NCI-H2196 treated with DMSO at 0.1 percent for 48 hours (cell line): ENCODE measurements at regions not wholly inside any gene's neighbourhood (a gene's known extent, or its start where the extent isn't known, plus 50 kb on each side); places are given as distances from the start of the nearest gene placed in this dataset.

Experiments used
- DNase-seq: peaks from one replicate; lab custom pipeline; 2025; ENCODE audit not compliant: unreplicated experiment; lab: John Stamatoyannopoulos, UW

DNA sequence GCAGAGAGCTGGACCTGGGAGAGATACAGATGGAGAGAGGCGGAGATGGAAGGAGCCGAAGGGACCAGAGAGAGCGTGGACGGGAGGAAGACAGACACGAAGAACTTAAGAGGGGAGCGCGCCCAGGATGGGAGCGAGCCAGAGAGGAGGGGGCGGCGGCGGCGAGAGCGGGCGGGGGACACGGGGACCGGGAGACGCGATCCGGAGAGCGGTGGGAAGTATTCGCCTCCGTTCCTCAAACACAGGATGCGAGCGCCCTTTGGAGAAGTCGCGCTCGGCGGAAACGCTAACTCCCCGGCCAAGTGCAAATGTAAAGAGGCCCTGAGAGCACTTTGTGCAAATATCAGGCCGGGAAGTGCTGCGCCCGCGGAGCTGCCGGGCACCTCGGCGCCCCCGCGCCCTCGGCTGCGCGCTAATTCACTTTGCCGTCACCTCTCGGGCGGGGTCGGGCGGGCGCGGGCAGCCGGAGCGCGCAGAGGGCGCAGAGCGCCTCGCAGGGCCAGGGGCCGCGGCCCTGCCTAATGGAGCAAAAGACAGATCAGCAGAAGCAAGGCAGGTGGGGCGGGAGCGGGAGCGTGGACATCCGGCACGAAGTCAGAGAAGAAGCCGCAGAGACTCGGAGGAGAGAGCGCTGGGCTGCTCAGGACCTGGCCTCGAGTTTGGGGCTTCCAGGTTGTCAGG, 281.2 kb downstream of the RRAGC start:
- DNase-seq: no peak

- no peak for DNase-seq
Observed at GRCh38 chr1:38577937-38578270, 281.7 kb downstream of the RRAGC start.

- DNase-seq: no peak
Observed at GRCh38 chr1:38577385-38577784, 282.2 kb downstream of the RRAGC start.

GRCh38 chr1:38576241-38576640, 283.3 kb downstream of the RRAGC start:
- DNase-seq: no peak

DNA sequence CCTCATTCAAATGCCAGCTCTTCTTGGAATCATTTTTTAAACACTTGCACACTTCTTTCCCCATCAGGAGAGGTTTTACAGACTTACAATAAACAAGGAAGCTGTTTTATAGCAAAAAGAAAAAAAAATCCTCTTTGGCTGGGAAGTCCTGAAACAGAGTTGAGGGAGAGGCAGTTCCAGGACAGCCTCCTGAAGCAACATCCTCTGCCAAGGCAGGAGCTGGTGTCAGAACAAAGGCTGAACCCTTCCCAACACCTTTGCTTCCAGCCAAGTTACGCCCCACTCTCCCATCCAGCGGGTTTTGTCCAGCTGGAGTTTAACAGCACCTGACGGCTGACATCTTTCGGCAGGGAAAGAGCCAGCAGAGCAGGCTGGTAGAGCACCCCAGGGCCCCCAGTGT, 287.8 kb downstream of the RRAGC start:
- DNase-seq: no peak

- DNase-seq: no peak
Observed at GRCh38 chr1:38570657-38570975, 289.0 kb downstream of the RRAGC start.

GRCh38 chr1:38569932-38570656, 289.5 kb downstream of the RRAGC start:
- no peak for DNase-seq

DNA sequence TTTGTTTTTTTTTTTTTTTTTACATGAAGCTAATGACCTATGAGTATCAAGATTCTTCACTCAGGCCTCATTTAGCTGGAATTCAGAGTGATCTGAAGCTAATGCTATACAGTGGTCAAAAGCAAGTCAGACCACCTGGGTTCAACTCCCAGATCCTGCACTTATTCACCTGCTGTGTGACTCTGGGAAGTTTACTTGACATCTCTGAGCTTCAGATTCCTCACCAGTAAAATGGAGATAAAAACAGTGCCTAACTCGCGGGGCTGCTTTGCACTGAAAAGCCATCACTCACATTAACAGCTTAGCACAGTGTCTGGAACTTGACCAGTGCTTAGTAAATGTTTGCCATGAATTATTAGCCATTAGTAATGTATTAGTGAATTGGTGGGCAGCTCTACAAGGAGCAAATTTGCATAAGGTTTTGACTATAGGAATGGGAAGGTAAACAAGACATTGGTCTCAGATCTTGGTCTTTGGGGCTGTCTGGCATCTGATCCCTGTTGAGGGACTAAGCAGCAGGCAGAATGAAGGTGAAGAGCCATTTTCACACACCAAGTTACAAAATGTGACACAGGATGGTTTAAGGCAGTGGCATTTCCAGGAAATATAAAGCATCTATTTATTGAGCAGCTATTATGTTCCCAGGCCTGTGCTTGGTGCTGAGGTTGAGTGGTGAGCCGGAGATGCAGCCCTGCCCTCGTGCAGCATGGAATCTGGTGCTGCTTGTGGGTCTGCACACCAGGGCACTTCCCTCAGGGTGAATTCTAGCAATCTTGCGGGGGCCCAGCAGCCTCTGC, 291.3 kb downstream of the RRAGC start:
- no peak for DNase-seq

GRCh38 chr1:38567401-38567800, 292.2 kb downstream of the RRAGC start:
- DNase-seq: no peak

- DNase-seq: no peak
Observed at GRCh38 chr1:38565020-38565491, 294.5 kb downstream of the RRAGC start.

DNA sequence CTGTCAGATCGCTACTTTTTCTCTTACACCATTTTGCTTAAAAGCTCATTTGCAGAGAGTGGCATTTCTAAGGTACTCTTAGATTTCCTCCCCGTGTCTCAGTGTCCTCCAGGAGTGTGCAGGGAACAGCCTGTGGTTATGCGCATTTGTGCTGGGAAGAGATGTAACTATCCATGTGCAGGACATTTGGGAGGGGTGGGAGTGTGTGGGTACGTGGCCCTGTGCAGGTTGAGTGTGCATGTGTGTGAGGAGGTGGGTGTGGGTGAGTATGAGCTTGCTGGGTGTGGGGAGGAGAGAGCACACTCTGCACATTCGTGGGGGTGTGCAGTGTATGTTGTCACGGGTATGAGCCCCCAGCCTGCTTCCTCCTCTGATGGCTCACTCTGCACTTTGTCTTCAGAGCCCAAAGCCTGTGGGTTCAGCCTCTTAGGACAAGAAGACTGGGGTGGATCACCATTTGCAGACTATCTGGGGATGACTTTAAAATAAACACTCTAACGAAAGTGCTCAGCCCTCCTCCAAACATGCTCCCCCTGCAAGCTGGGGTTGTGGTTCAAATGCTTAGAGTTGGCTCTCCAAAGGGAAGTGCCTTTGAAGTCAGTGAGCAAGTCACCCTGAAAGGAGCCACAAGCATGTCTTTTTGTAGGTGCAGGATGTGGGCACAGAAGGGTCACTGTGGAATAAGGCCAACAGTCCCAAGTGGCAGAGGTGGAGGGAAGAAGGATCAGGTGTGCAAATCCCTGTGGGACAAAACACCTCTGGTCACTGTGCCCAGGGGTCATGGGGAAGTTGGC, 295.4 kb downstream of the RRAGC start:
- DNase-seq: no peak

- no peak for DNase-seq
Observed at GRCh38 chr1:38561725-38562124, 297.8 kb downstream of the RRAGC start.

DNA sequence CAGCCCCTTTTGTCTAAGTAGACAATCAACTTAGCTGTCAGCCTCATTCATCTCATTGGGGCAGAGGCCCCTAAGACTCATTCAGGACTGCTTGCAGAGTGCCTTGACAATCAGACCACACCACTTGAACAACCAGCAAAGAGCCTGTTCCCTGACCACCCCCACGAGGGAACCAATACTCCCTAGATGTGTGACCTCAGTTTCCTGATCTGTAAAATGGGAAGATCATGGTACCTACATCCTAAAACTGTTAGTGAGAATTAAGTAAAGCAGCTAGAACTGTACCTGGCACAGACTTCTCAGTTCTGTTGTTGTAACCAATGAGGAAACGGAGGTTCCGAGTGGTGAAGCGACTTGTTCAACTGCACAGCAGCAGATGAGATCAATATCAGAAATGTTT, 298.5 kb downstream of the RRAGC start:
- no peak for DNase-seq

GRCh38 chr1:38560457-38560856, 299.1 kb downstream of the RRAGC start:
- no peak for DNase-seq

DNA sequence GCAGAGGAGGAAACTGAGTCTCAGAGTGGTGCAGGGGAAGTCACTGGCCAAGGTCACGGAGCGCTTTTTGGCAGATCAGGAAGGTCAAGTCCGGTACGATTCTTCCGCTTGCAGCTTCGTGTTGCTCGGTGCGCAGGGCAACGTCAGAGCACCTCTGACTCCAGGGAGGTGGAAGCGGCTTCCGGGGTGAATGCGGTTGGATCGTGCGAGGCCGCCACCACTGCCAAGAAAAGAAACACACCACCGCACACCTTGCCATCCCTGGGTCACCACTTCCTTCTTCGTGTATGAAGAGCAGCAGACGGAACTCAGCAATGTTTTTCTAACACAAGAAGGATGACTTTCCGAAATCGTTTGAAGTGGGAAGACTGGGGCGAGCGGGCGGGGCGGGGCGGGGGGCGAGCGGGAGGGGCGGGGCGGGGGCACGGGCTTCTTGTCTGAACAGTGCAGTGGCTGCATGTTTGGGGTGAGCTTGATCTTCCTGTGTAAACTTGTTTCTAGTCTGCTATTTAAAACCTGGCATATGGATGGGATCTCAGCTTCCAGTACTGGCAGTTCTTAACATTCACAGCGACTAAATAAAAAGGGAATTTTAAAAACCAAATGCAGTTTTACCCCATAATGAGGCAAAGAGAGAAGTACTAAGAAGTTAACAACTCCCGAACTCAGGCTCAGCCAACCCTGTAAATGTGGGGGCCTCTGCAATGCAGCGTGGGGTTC, 300.0 kb downstream of the RRAGC start:
- no peak for DNase-seq

GRCh38 chr1:38558500-38559445, 300.8 kb downstream of the RRAGC start:
- DNase-seq: no peak

GRCh38 chr1:38558055-38558454, 301.5 kb downstream of the RRAGC start:
- DNase-seq: no peak

DNA sequence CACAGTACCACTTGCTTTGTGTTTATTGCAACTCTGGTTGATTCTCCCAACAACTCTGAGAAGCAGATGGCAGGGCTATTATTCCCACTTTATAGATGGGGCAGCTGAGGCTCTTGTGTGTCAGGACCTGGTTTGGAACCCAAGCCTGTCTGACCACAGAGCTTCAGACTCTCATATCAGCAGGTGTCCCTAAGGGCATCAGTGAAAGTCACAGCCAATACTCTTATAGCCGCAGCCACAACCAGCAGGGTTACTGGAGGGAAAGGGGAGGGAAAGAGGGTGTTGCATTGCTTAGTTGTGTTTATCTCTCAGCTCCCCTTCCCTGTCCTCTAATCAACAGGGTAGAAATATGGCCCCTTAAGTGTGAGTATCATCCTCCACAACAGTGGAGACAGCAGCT, 304.0 kb downstream of the RRAGC start:
- DNase-seq: no peak

GRCh38 chr1:38555130-38555529, 304.4 kb downstream of the RRAGC start:
- DNase-seq: no peak
